WTC11 (cell line): ENCODE measurements at regions not wholly inside any gene's neighbourhood (a gene's known extent, or its start where the extent isn't known, plus 50 kb on each side); places are given as distances from the start of the nearest gene placed in this dataset.

Experiments
- ATAC-seq: fragments of 200-7000 bp; cut with Tn5 transposase; 2 replicates; pipeline ENCODE4 v1.10.0; 2021; ENCODE audit warnings: mild to moderate bottlenecking, moderate library complexity
- CTCF ChIA-PET: fragments of 300-600 bp; sonication (Branson Sonifier 250); formaldehyde crosslinking; loops from one replicate; lab custom pipeline; 2021; ENCODE audit warnings: antibody characterized with exemption; lab: Charles Lee
- POLR2A ChIA-PET: fragments of 350-600 bp; sonication (Branson Sonifier 250); formaldehyde crosslinking; loops from one replicate; lab custom pipeline; 2021; ENCODE audit warnings: antibody characterized with exemption; lab: Charles Lee
- DNase-seq: peaks from one replicate; pipeline ENCODE4 v3.0.0; 2021; ENCODE audit warnings: low spot score
- H3K27ac Mint-ChIP-seq: 2 replicates; pipeline ENCODE4 v1.8.0; 2021; ENCODE audit warnings: mixed read lengths
- H3K27me3 Mint-ChIP-seq: 2 replicates; pipeline ENCODE4 v1.8.0; 2021; ENCODE audit warnings: low read depth, mild to moderate bottlenecking, moderate library complexity, mixed read lengths
- H3K36me3 Mint-ChIP-seq: 2 replicates; pipeline ENCODE4 v1.8.0; 2021; ENCODE audit warnings: mixed read lengths
- H3K4me1 Mint-ChIP-seq: 2 replicates; pipeline ENCODE4 v1.8.0; 2022; ENCODE audit warnings: mixed read lengths
- H3K4me3 Mint-ChIP-seq: 2 replicates; pipeline ENCODE4 v1.8.0; 2021; ENCODE audit warnings: mild to moderate bottlenecking, moderate library complexity, mixed read lengths
- H3K9me3 Mint-ChIP-seq: 2 replicates; pipeline ENCODE4 v1.8.0; 2021; ENCODE audit warnings: mixed read lengths
- ATF1 ChIP-seq: sonication (generic); formaldehyde crosslinking; IDR thresholded peaks from 2 replicates; pipeline ENCODE4 v1.8.1; 2023; ENCODE audit warnings: mild to moderate bottlenecking, moderate library complexity, missing genetic modification reagents
- CDX4 ChIP-seq: fragments of 250-450 bp; sonication (Bioruptor Pico); IDR thresholded peaks from 2 replicates; pipeline ENCODE4 v1.9.0; 2021; ENCODE audit warnings: moderate library complexity, mild to moderate bottlenecking, inconsistent platforms, borderline replicate concordance
- CREM ChIP-seq: sonication (generic); formaldehyde crosslinking; IDR thresholded peaks from 2 replicates; pipeline ENCODE4 v1.8.1; 2022; ENCODE audit warnings: mild to moderate bottlenecking, missing genetic modification reagents, moderate library complexity
- E2F1 ChIP-seq: sonication (generic); formaldehyde crosslinking; IDR thresholded peaks from 2 replicates; pipeline ENCODE4 v1.8.0; 2022; ENCODE audit warnings: mild to moderate bottlenecking, missing genetic modification reagents
- E2F4 ChIP-seq: sonication (generic); formaldehyde crosslinking; IDR thresholded peaks from 2 replicates; pipeline ENCODE4 v1.8.1; 2022; ENCODE audit warnings: low read depth, mild to moderate bottlenecking, moderate library complexity, missing genetic modification reagents, borderline replicate concordance
- E2F5 ChIP-seq: sonication (generic); formaldehyde crosslinking; IDR thresholded peaks from 2 replicates; pipeline ENCODE4 v1.8.1; 2022; ENCODE audit warnings: mild to moderate bottlenecking, moderate library complexity, missing genetic modification reagents
- ETV6 ChIP-seq: sonication (generic); formaldehyde crosslinking; IDR thresholded peaks from 2 replicates; pipeline ENCODE4 v1.8.1; 2022; ENCODE audit warnings: mild to moderate bottlenecking, missing genetic modification reagents
- FOXK1 ChIP-seq: sonication (generic); formaldehyde crosslinking; IDR thresholded peaks from 2 replicates; pipeline ENCODE4 v1.8.0; 2022; ENCODE audit warnings: mild to moderate bottlenecking, moderate library complexity, missing genetic modification reagents
- GABPB1 ChIP-seq: sonication (generic); formaldehyde crosslinking; IDR thresholded peaks from 2 replicates; pipeline ENCODE4 v1.8.1; 2023; ENCODE audit warnings: mild to moderate bottlenecking, missing genetic modification reagents
- GRHL2 ChIP-seq: fragments of 250-450 bp; sonication (Bioruptor Pico); IDR thresholded peaks from 2 replicates; pipeline ENCODE4 v1.8.0; 2022; ENCODE audit warnings: mild to moderate bottlenecking, moderate library complexity; ENCODE audit not compliant: insufficient replicate concordance, severe bottlenecking
- GTF2I ChIP-seq: fragments of 250-450 bp; sonication (Bioruptor Pico); conservative IDR thresholded peaks from 2 replicates; pipeline ENCODE4 v1.4.0; 2021; ENCODE audit warnings: mild to moderate bottlenecking
- HMGXB4 ChIP-seq: sonication (generic); formaldehyde crosslinking; IDR thresholded peaks from 2 replicates; pipeline ENCODE4 v1.8.1; 2023; ENCODE audit warnings: mild to moderate bottlenecking, moderate library complexity, missing genetic modification reagents
- NFE2L1 ChIP-seq: sonication (generic); formaldehyde crosslinking; IDR thresholded peaks from 2 replicates; pipeline ENCODE4 v1.8.1; 2023; ENCODE audit warnings: missing genetic modification reagents
- NFYB ChIP-seq: sonication (generic); formaldehyde crosslinking; conservative IDR thresholded peaks from 2 replicates; pipeline ENCODE4 v1.8.0; 2022; ENCODE audit warnings: low read depth, missing genetic modification reagents
- NR1H2 ChIP-seq: sonication (generic); formaldehyde crosslinking; IDR thresholded peaks from 2 replicates; pipeline ENCODE4 v1.9.0; 2021; ENCODE audit warnings: mild to moderate bottlenecking, moderate library complexity, missing genetic modification reagents
- NR2C2 ChIP-seq: sonication (generic); formaldehyde crosslinking; IDR thresholded peaks from 2 replicates; pipeline ENCODE4 v1.8.0; 2022; ENCODE audit warnings: mild to moderate bottlenecking, missing genetic modification reagents
- NR3C1 ChIP-seq: sonication (generic); formaldehyde crosslinking; conservative IDR thresholded peaks from 2 replicates; pipeline ENCODE4 v1.8.1; 2023; ENCODE audit warnings: low read depth, mild to moderate bottlenecking, missing genetic modification reagents
- PREB ChIP-seq: sonication (generic); formaldehyde crosslinking; IDR thresholded peaks from 2 replicates; pipeline ENCODE4 v1.8.1; 2022; ENCODE audit warnings: mild to moderate bottlenecking, missing genetic modification reagents, moderate library complexity, borderline replicate concordance
- SOX15 ChIP-seq: fragments of 250-450 bp; sonication (Bioruptor Pico); IDR thresholded peaks from 2 replicates; pipeline ENCODE4 v1.9.0; 2021; ENCODE audit warnings: mild to moderate bottlenecking
- USF2 ChIP-seq: sonication (generic); formaldehyde crosslinking; IDR thresholded peaks from 2 replicates; pipeline ENCODE4 v1.8.1; 2023; ENCODE audit warnings: mild to moderate bottlenecking, missing genetic modification reagents, moderate library complexity
- ZNF121 ChIP-seq: sonication (generic); formaldehyde crosslinking; IDR thresholded peaks from 2 replicates; pipeline ENCODE4 v1.8.0; 2023; ENCODE audit warnings: missing genetic modification reagents
- ZNF138 ChIP-seq: sonication (generic); formaldehyde crosslinking; conservative IDR thresholded peaks from 2 replicates; pipeline ENCODE4 v1.8.1; 2022; ENCODE audit warnings: mild to moderate bottlenecking, moderate library complexity, missing genetic modification reagents
- ZNF232 ChIP-seq: sonication (generic); formaldehyde crosslinking; IDR thresholded peaks from 2 replicates; pipeline ENCODE4 v1.8.0; 2022; ENCODE audit warnings: mild to moderate bottlenecking, missing genetic modification reagents
- ZNF416 ChIP-seq: fragments of 250-450 bp; sonication (Bioruptor Pico); IDR thresholded peaks from 2 replicates; pipeline ENCODE4 v1.9.0; 2021; ENCODE audit warnings: mild to moderate bottlenecking, inconsistent platforms
- ZNF425 ChIP-seq: fragments of 250-450 bp; sonication (Bioruptor Pico); conservative IDR thresholded peaks from 2 replicates; pipeline ENCODE4 v1.9.0; 2021; ENCODE audit warnings: mild to moderate bottlenecking

GRCh38 chr20:23290761-23291574, 59.6 kb upstream of the NXT1 start:
- Mint-ChIP-seq H3K9me3 (0 out of 2 replicates have a peak, but pooled peaks cover 3% of the 10 kb centered on the region), H3K36me3 (no peaks in the 10 kb centered on the region), H3K27ac (no peak overlapping the region), H3K4me1 (no peaks in the 10 kb centered on the region), H3K4me3 (no peak overlapping the region), H3K27me3 (no peaks in the 10 kb centered on the region)
- ATAC-seq (no peak), DNase-seq (no peak)
- ChIA-PET POLR2A (no interaction called here), CTCF (no interaction called here)
- no peak for TF ChIP-seq NR3C1 (CRISPR knock-in tag)
- no peak for TF ChIP-seq SOX15 (CRISPR knock-in tag)
- no peak for TF ChIP-seq E2F4 (CRISPR knock-in tag)
- no peak for TF ChIP-seq ETV6 (CRISPR knock-in tag)
- no peak for TF ChIP-seq GABPB1
- TF ChIP-seq NFYB (CRISPR knock-in tag), result no peak
- TF ChIP-seq ZNF232 (CRISPR knock-in tag), result no peak
- TF ChIP-seq ZNF121 (CRISPR knock-in tag), result no peak
- no peak for TF ChIP-seq GTF2I (CRISPR knock-in tag)
- no peak for TF ChIP-seq PREB (CRISPR knock-in tag)
- TF ChIP-seq E2F1 (CRISPR knock-in tag), result no peak
- no peak for TF ChIP-seq NFE2L1 (CRISPR knock-in tag)
- no peak for TF ChIP-seq NR1H2
- no peak for TF ChIP-seq CREM (CRISPR knock-in tag)
- no peak for TF ChIP-seq ZNF138 (CRISPR knock-in tag)

GRCh38 chr20:23289724-23290395, 60.7 kb upstream of the NXT1 start:
- Mint-ChIP-seq H3K27me3 (no peaks in the 10 kb centered on the region), H3K9me3 (peaks cover 2% of the 10 kb centered on the region; the same call in 1 of the 2 replicates), H3K4me1 (no peaks in the 10 kb centered on the region), H3K4me3 (no peak overlapping the region), H3K27ac (no peak overlapping the region), H3K36me3 (no peaks in the 10 kb centered on the region)
- ChIA-PET CTCF (interaction anchor here (0.6 to 1.9 kb wide), 3 partner anchors 8 to 60 kb away, joined by 4 to 6 read pairs (median 4); partner anchors contain the start of gene NXT1), POLR2A (no interaction called here)
- no peak for DNase-seq
- no peak for ATAC-seq
- no peak for TF ChIP-seq ATF1 (CRISPR knock-in tag)
- no peak for TF ChIP-seq NR2C2
- no peak for TF ChIP-seq HMGXB4 (CRISPR knock-in tag)
- no peak for TF ChIP-seq FOXK1 (CRISPR knock-in tag)
- TF ChIP-seq ZNF416, result no peak
- TF ChIP-seq NR1H2, result no peak
- TF ChIP-seq ZNF425 (CRISPR knock-in tag), result no peak
- TF ChIP-seq NFE2L1 (CRISPR knock-in tag), result no peak
- no peak for TF ChIP-seq E2F5 (CRISPR knock-in tag)
- no peak for TF ChIP-seq GRHL2 (CRISPR knock-in tag)
- no peak for TF ChIP-seq CDX4
- TF ChIP-seq USF2 (CRISPR knock-in tag), result no peak
